IMR-90 (cell line): ENCODE measurements at regions not wholly inside any gene's neighbourhood (a gene's known extent, or its start where the extent isn't known, plus 50 kb on each side); places are given as distances from the start of the nearest gene placed in this dataset.

Experiments
- CTCF ChIP-seq: conservative IDR thresholded peaks from 2 replicates; pipeline ENCODE4 v1.5.1; 2012; ENCODE audit warnings: mild to moderate bottlenecking, low read depth, low read length, improper control_type of control experiment
- NFE2L2 ChIP-seq: fragments of 150-350 bp; IDR thresholded peaks from 2 replicates; pipeline ENCODE4 v1.6.1; 2016; ENCODE audit warnings: low read depth, mild to moderate bottlenecking, low read length
- RAD21 ChIP-seq: IDR thresholded peaks from 2 replicates; pipeline ENCODE4 v1.6.1; 2012; ENCODE audit warnings: low read length, improper control_type of control experiment
- SMC3 ChIP-seq: fragments of 150-350 bp; IDR thresholded peaks from 2 replicates; pipeline ENCODE4 v1.6.1; 2016; ENCODE audit warnings: low read depth, mild to moderate bottlenecking, antibody characterized with exemption, low read length, moderate library complexity
- TF ChIP-seq, protein P1 (sequence below): fragments of 150-350 bp; IDR thresholded peaks from 2 replicates; pipeline ENCODE4 v1.6.1; 2017; ENCODE audit warnings: mild to moderate bottlenecking, antibody characterized with exemption, low read length, low read depth

- TF ChIP-seq NFE2L2 (no peak), CTCF (no peak), RAD21 (no peak), SMC3 (no peak)
- TF ChIP-seq, protein P1, sequence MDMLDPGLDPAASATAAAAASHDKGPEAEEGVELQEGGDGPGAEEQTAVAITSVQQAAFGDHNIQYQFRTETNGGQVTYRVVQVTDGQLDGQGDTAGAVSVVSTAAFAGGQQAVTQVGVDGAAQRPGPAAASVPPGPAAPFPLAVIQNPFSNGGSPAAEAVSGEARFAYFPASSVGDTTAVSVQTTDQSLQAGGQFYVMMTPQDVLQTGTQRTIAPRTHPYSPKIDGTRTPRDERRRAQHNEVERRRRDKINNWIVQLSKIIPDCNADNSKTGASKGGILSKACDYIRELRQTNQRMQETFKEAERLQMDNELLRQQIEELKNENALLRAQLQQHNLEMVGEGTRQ = no peak
These were observed 381.2 kb downstream of the NFIB start for GRCh38 chr9:13932528-13933267.
